ENCODE measurements at regions not wholly inside any gene's neighbourhood (a gene's known extent, or its start where the extent isn't known, plus 50 kb on each side); places are given as distances from the start of the nearest gene placed in this dataset.
A peak's percentile ranks its signal among the peaks of the same experiment; 100 is the strongest.

DNA sequence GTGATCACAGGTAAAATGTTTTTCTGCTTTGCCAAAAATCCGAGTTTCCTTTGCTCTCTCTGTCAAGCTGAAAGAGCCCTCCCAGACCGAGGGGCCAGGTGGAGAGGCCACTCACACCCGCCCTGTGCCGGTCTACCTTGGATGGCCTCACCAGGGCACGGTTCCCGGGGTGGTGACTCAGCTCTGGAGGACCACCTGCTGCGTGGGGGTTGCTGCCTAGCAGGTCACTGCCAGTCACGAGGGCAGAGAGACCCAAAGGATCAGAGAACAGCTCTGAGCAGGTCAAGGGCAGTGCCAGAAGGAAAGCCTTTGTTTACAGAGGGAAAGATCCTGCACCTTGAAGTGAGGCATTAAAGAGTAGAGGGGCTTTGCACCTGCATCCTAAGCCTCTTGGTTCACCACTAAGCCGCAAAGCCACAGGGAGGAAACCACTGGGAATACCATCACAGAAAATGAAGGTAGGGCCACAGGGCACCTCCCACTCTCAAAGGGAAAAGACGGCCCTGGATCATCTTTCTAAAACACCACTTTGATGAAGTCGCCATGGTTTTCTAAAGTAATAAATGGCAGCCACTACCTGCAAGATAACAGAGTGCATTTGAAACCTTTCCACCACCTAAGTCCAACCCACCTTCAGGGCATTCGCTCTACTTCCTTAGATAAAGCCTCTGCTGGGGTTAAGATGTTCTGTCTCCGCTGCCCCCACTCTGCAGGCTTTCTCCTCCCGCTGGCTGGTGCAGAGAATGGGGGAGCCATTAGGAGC, 160.3 kb upstream of the KLF14 start:
- Histone ChIP-seq H3K4me1 (ENCODE audit: control insufficient read depth in 2 of 2, insufficient read depth in 2 of 2, low read length in 2 of 2) (peaks cover 7 to 32% of the 10 kb centered on the region in 2 donors), H3K36me3 (replicated peaks in 1 of 2; ENCODE audit: control extremely low read depth in 1 of 2, control insufficient read depth in 1 of 2, extremely low read depth in 1 of 2, insufficient read depth in 2 of 2, low read length in 1 of 2) (peaks cover 2 to 60% of the 10 kb centered on the region in 2 experiments), H3K27ac (ENCODE audit: low read length in 2 of 2) (peak overlapping the region; percentile 20 to 76), H3K4me2 (replicated peaks; ENCODE audit: low read depth, low read length, poor library complexity, severe bottlenecking) (no peak overlapping the region), H3K9ac (ENCODE audit: low read length) (no peak overlapping the region), H3K4me3 (ENCODE audit: control extremely low read depth in 1 of 5, extremely low read depth in 1 of 5, insufficient read depth in 1 of 5, low read depth in 2 of 5, low read length in 4 of 5) (no peak overlapping the region), H3K9me3 (ENCODE audit: control extremely low read depth in 1 of 3, control insufficient read depth in 2 of 3, insufficient read depth in 1 of 3, low read length in 2 of 3) (no peaks in the 10 kb centered on the region), H4K20me1 (ENCODE audit: control insufficient read depth, insufficient read depth, low read length, poor library complexity, severe bottlenecking) (peaks cover 56% of the 10 kb centered on the region), H3K27me3 (replicated peaks in 1 of 4; ENCODE audit: control extremely low read depth in 1 of 4, control insufficient read depth in 3 of 4, insufficient read depth in 4 of 4, low read length in 3 of 4) (no peaks in the 10 kb centered on the region), H3K79me2 (ENCODE audit: control insufficient read depth, insufficient read depth, low read length) (peaks cover 80% of the 10 kb centered on the region), H2AFZ (ENCODE audit: insufficient read depth, low read depth, low read length, poor library complexity, severe bottlenecking) (no peak overlapping the region)
- 26% methylated on average over 10 of the region's 14 CpGs for WGBS (ENCODE audit: insufficient coverage)
- intact Hi-C loops (cut with micrococcal nuclease): no loop called here
- DNase-seq: no peak
- CTCF ChIA-PET: interaction anchor here (1.0 to 6.6 kb wide), 4 partner anchors 12 to 465 kb away, joined by 3 to 131 read pairs (median 8); no protein-coding TSS in a partner anchor
- H3K27ac Mint-ChIP-seq: peak overlapping the region; percentile 70
- H3K9me3 Mint-ChIP-seq (ENCODE audit: insufficient read depth): no peaks in the 10 kb centered on the region
- no peak for TF ChIP-seq EZH2 (IDR thresholded peaks at IDR 0.05; ENCODE audit: borderline replicate concordance, insufficient read depth, low read depth, low read length, poor library complexity, severe bottlenecking)
- TF ChIP-seq, protein P1, sequence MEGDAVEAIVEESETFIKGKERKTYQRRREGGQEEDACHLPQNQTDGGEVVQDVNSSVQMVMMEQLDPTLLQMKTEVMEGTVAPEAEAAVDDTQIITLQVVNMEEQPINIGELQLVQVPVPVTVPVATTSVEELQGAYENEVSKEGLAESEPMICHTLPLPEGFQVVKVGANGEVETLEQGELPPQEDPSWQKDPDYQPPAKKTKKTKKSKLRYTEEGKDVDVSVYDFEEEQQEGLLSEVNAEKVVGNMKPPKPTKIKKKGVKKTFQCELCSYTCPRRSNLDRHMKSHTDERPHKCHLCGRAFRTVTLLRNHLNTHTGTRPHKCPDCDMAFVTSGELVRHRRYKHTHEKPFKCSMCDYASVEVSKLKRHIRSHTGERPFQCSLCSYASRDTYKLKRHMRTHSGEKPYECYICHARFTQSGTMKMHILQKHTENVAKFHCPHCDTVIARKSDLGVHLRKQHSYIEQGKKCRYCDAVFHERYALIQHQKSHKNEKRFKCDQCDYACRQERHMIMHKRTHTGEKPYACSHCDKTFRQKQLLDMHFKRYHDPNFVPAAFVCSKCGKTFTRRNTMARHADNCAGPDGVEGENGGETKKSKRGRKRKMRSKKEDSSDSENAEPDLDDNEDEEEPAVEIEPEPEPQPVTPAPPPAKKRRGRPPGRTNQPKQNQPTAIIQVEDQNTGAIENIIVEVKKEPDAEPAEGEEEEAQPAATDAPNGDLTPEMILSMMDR (IDR thresholded peaks at IDR 0.05): no peak
- ATAC-seq (ENCODE audit: low read depth): no peak
- H3K4me1 Mint-ChIP-seq: peaks cover 46% of the 10 kb centered on the region
- no peak overlapping the region for H3K4me3 Mint-ChIP-seq
- POLR2A ChIA-PET: no interaction called here
- no peaks in the 10 kb centered on the region for H3K27me3 Mint-ChIP-seq

All from B cell (primary cell).